ENCODE measurements at regions not wholly inside any gene's neighbourhood (a gene's known extent, or its start where the extent isn't known, plus 50 kb on each side); places are given as distances from the start of the nearest gene placed in this dataset.

GRCh38 chrX:115491766-115492165 lies 69.2 kb upstream of the PLS3 start:
- TF ChIP-seq, protein P1, sequence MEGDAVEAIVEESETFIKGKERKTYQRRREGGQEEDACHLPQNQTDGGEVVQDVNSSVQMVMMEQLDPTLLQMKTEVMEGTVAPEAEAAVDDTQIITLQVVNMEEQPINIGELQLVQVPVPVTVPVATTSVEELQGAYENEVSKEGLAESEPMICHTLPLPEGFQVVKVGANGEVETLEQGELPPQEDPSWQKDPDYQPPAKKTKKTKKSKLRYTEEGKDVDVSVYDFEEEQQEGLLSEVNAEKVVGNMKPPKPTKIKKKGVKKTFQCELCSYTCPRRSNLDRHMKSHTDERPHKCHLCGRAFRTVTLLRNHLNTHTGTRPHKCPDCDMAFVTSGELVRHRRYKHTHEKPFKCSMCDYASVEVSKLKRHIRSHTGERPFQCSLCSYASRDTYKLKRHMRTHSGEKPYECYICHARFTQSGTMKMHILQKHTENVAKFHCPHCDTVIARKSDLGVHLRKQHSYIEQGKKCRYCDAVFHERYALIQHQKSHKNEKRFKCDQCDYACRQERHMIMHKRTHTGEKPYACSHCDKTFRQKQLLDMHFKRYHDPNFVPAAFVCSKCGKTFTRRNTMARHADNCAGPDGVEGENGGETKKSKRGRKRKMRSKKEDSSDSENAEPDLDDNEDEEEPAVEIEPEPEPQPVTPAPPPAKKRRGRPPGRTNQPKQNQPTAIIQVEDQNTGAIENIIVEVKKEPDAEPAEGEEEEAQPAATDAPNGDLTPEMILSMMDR (conservative IDR thresholded peaks at IDR 0.05 in 1 of 2, IDR thresholded peaks at IDR 0.05 in 1 of 2; ENCODE audit: low read depth in 1 of 2, low read length in 2 of 2), result no peak
- TF ChIP-seq EZH2 (IDR thresholded peaks at IDR 0.05; ENCODE audit: low read length, missing control alignments), result no peak
